ENCODE measurements at regions not wholly inside any gene's neighbourhood (a gene's known extent, or its start where the extent isn't known, plus 50 kb on each side); places are given as distances from the start of the nearest gene placed in this dataset.
"Not testable (repeated sequence)": the region's sequence is repeated elsewhere in the genome, so short reads cannot be mapped to it uniquely, and the experiment has no call there.

DNA sequence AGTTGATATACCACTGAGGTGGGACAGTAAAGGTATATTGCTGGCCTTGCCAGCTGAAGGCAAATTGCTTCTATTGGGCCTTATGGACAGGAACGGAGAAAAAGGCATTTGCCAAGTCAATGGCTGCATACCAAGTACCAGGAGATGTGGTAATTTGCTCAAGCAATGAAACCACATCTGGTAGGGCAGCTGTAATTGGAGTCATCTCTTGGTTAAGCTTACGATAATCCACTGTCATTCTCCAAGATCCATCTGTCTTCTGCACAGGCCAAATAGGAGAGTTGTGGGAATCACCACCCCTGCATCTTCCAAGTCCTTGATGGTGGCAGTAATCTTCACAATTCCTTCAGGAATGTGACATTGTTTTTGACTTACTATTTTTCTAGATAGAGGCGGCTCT is 350.7 kb upstream of the ADAMTS5 start:
- TF ChIP-seq CTCF (IDR thresholded peaks at IDR 0.05; ENCODE audit: low read depth, low read length); MYC (IDR thresholded peaks at IDR 0.05; ENCODE audit: low read depth, low read length); POLR2A (IDR thresholded peaks at IDR 0.05; ENCODE audit: extremely low read depth, insufficient read length): not testable (repeated sequence)
- TF ChIP-seq, protein P1, sequence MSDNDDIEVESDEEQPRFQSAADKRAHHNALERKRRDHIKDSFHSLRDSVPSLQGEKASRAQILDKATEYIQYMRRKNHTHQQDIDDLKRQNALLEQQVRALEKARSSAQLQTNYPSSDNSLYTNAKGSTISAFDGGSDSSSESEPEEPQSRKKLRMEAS (IDR thresholded peaks at IDR 0.05; ENCODE audit: low read depth, low read length): not testable (repeated sequence)

Data from NB4 (cell line).